ENCODE measurements at regions not wholly inside any gene's neighbourhood (a gene's known extent, or its start where the extent isn't known, plus 50 kb on each side); places are given as distances from the start of the nearest gene placed in this dataset.

GRCh38 chr7:155216475-155217272 is 81.0 kb upstream of the INSIG1 start:
- no peak for DNase-seq

GRCh38 chr7:155217634-155218033 is 80.0 kb upstream of the INSIG1 start:
- DNase-seq, result no peak

More at GRCh38 chr7:155216475-155217272, 81.0 kb upstream of the INSIG1 start:
- ATAC-seq, result no peak

GRCh38 chr7:155218276-155219153 is 79.2 kb upstream of the INSIG1 start:
- ATAC-seq (no peak), DNase-seq (no peak)

More at GRCh38 chr7:155217634-155218033, 80.0 kb upstream of the INSIG1 start:
- ATAC-seq, result no peak

GRCh38 chr7:155219154-155219531 is 78.5 kb upstream of the INSIG1 start:
- DNase-seq (no peak), ATAC-seq (no peak)

GRCh38 chr7:155219947-155220769 is 77.5 kb upstream of the INSIG1 start:
- ATAC-seq, result no peak

GRCh38 chr7:155220903-155221302 is 76.8 kb upstream of the INSIG1 start:
- ATAC-seq (no peak), DNase-seq (no peak)

More at GRCh38 chr7:155219947-155220769, 77.5 kb upstream of the INSIG1 start:
- no peak for DNase-seq

- ATAC-seq, result no peak
- no peak for DNase-seq
These were observed 76.1 kb upstream of the INSIG1 start for GRCh38 chr7:155221547-155221946.

GRCh38 chr7:155222061-155222460 is 75.6 kb upstream of the INSIG1 start:
- ATAC-seq (no peak), DNase-seq (no peak)

- DNase-seq (no peak), ATAC-seq (no peak)
These were observed 75.1 kb upstream of the INSIG1 start for GRCh38 chr7:155222573-155222972.

GRCh38 chr7:155223021-155223420 is 74.7 kb upstream of the INSIG1 start:
- DNase-seq (no peak), ATAC-seq (no peak)

- DNase-seq, result no peak
- no peak for ATAC-seq
These were observed 74.2 kb upstream of the INSIG1 start for GRCh38 chr7:155223503-155223902.

GRCh38 chr7:155224116-155224811 is 73.4 kb upstream of the INSIG1 start:
- no peak for ATAC-seq
- DNase-seq, result no peak

- no peak for ATAC-seq
- DNase-seq, result no peak
These were observed 72.6 kb upstream of the INSIG1 start for GRCh38 chr7:155225095-155225494.

- ATAC-seq (no peak), DNase-seq (no peak)
These were observed 72.2 kb upstream of the INSIG1 start for GRCh38 chr7:155225516-155225915.

GRCh38 chr7:155226261-155227003 is 71.2 kb upstream of the INSIG1 start:
- ATAC-seq, result no peak
- no peak for DNase-seq

- ATAC-seq (no peak), DNase-seq (no peak)
These were observed 70.5 kb upstream of the INSIG1 start for GRCh38 chr7:155227004-155227787.

- no peak for ATAC-seq
- DNase-seq, result no peak
These were observed 69.8 kb upstream of the INSIG1 start for GRCh38 chr7:155227788-155228458.

GRCh38 chr7:155228459-155228845 is 69.2 kb upstream of the INSIG1 start:
- DNase-seq (no peak), ATAC-seq (no peak)

- DNase-seq (no peak), ATAC-seq (no peak)
These were observed 68.8 kb upstream of the INSIG1 start for GRCh38 chr7:155228894-155229293.

Data from stimulated activated naive CD8-positive, alpha-beta T cell treated with anti-CD3 and anti-CD28 coated beads, Interleukin-15, Interleukin-2, amounts not matched to agents 100 U/mL and 50 U/mL, for 24 hours (primary cell).